OCI-LY7 (cell line): ENCODE measurements at regions not wholly inside any gene's neighbourhood (a gene's known extent, or its start where the extent isn't known, plus 50 kb on each side); places are given as distances from the start of the nearest gene placed in this dataset.

Experiments
- BruUV-seq: library from RNA; stranded (reverse); fragments of 400-500 nt; replicated peaks from 2 replicates; lab custom pipeline; 2021; lab: Mats Ljungman, UMichigan
- CTCF ChIA-PET: fragments of 300-600 bp; sonication (Branson Sonifier 250); formaldehyde crosslinking; loops from one replicate; lab custom pipeline; 2022; ENCODE audit warnings: antibody characterized with exemption; ENCODE audit not compliant: unreplicated experiment; lab: Charles Lee
- POLR2A ChIA-PET: fragments of 300-600 bp; sonication (Branson Sonifier 250); formaldehyde crosslinking; loops from one replicate; lab custom pipeline; 2022; ENCODE audit warnings: antibody characterized with exemption; lab: Charles Lee
- DNase-seq: peaks from one replicate; pipeline ENCODE4 v3.0.0-alpha.2; 2015; ENCODE audit warnings: low spot score
- H2AFZ ChIP-seq: fragments of 200-600 bp; sonication (generic), shearing (Covaris generic); 2 replicates; pipeline ENCODE4 v1.6.1; 2014; ENCODE audit warnings: mild to moderate bottlenecking, antibody characterized with exemption, low read length, moderate library complexity
- H3K27ac ChIP-seq: fragments of 200-600 bp; sonication (generic); 2 replicates; pipeline ENCODE4 v1.5.1; 2014; ENCODE audit warnings: mixed run types, low read depth, mild to moderate bottlenecking, moderate library complexity, low read length, inconsistent platforms; ENCODE audit not compliant: poor library complexity, severe bottlenecking
- H3K36me3 ChIP-seq: fragments of 200-600 bp; sonication (generic); 2 replicates; pipeline ENCODE4 v1.6.1; 2014; ENCODE audit warnings: mild to moderate bottlenecking, antibody characterized with exemption, low read length, moderate library complexity, mixed read lengths; ENCODE audit not compliant: insufficient read depth
- H3K4me1 ChIP-seq: fragments of 200-600 bp; sonication (generic); 2 replicates; pipeline ENCODE4 v1.5.1; 2014; ENCODE audit warnings: mild to moderate bottlenecking, low read length; ENCODE audit not compliant: insufficient read depth, poor library complexity, severe bottlenecking
- H3K4me2 ChIP-seq: fragments of 200-600 bp; sonication (generic); 2 replicates; pipeline ENCODE4 v1.6.1; 2014; ENCODE audit warnings: mild to moderate bottlenecking, low read length
- H3K4me3 ChIP-seq: fragments of 200-600 bp; sonication (generic); 2 replicates; pipeline ENCODE4 v1.5.1; 2014; ENCODE audit warnings: mild to moderate bottlenecking, low read depth, low read length; ENCODE audit not compliant: poor library complexity, severe bottlenecking
- H3K79me2 ChIP-seq: fragments of 200-600 bp; sonication (generic); 2 replicates; pipeline ENCODE4 v1.6.1; 2016; ENCODE audit warnings: low read depth, mild to moderate bottlenecking, low read length, moderate library complexity, mixed read lengths; ENCODE audit not compliant: insufficient read depth
- H3K9me2 ChIP-seq: fragments of 200-600 bp; sonication (generic); 2 replicates; pipeline ENCODE4 v1.6.1; 2016; ENCODE audit warnings: mild to moderate bottlenecking, low read length, mixed read lengths; ENCODE audit not compliant: insufficient read depth
- H3K9me3 ChIP-seq: fragments of 200-600 bp; sonication (generic); 2 replicates; pipeline ENCODE4 v1.6.1; 2014; ENCODE audit warnings: mild to moderate bottlenecking, mixed run types, low read length, mixed read lengths
- H4K20me1 ChIP-seq: fragments of 200-600 bp; sonication (generic); 2 replicates; pipeline ENCODE4 v1.6.1; 2014; ENCODE audit warnings: mild to moderate bottlenecking, antibody characterized with exemption, low read length, moderate library complexity, mixed read lengths; ENCODE audit not compliant: insufficient read depth
- CTCF ChIP-seq: fragments of 200-600 bp; sonication (generic); conservative IDR thresholded peaks from 2 replicates; pipeline ENCODE4 v1.5.1; 2014; ENCODE audit warnings: mild to moderate bottlenecking, antibody characterized with exemption, low read length, moderate library complexity, mixed read lengths
- EZH2phosphoT487 ChIP-seq: fragments of 200-600 bp; sonication (generic); IDR thresholded peaks from 2 replicates; pipeline ENCODE4 v1.6.1; 2018; ENCODE audit warnings: low read depth, borderline replicate concordance, mild to moderate bottlenecking, mixed run types, antibody characterized with exemption, low read length, moderate library complexity, mixed read lengths
- intact Hi-C: fragments of 100-400 bp; cut with micrococcal nuclease; formaldehyde crosslinking; loops from one replicate; pipeline ENCODE4 v1.10.0; 2022; ENCODE audit not compliant: unreplicated experiment

GRCh38 chr21:24737296-24737850 lies 869.9 kb downstream of the MRPL39 start:
- H3K79me2 ChIP-seq = no peaks in the 10 kb centered on the region
- no peaks in the 10 kb centered on the region for H3K36me3 ChIP-seq
- no peak overlapping the region for H3K4me2 ChIP-seq
- no peak overlapping the region for H3K4me3 ChIP-seq
- H3K27ac ChIP-seq = no peak overlapping the region
- intact Hi-C loops = no loop called here
- H2AFZ ChIP-seq = no peak overlapping the region
- no peak for DNase-seq
- ChIA-PET POLR2A (no interaction called here), CTCF (no interaction called here)
- no peaks in the 10 kb centered on the region for H3K4me1 ChIP-seq
- no peaks in the 10 kb centered on the region for H4K20me1 ChIP-seq
- TF ChIP-seq CTCF (no peak), EZH2phosphoT487 (no peak)
- no peaks in the 10 kb centered on the region for H3K9me2 ChIP-seq
- no TSS peak for BruUV-seq
- H3K9me3 ChIP-seq = peaks cover 8% of the 10 kb centered on the region; the same call in 1 of the 2 replicates

DNA sequence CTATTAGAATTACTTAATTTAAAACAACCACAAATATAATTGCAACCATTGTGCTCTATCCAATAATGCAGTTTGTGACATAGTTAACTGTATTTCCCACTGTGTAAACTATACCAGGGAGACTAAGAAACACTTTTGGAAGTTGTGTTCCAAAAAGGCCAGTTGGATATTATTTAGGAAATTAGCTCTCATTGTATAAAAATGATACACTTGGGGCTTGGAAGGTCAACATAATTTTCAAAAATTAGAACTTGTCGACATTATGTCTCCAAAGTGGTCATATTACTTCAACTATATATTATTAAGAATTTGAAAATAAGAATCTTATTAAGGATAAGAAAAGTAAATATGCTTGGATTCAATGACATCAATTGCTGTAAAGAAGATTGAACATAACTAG lies 876.6 kb downstream of the MRPL39 start:
- H3K36me3 ChIP-seq = no peaks in the 10 kb centered on the region
- no peaks in the 10 kb centered on the region for H3K9me2 ChIP-seq
- H3K4me3 ChIP-seq = no peak overlapping the region
- DNase-seq = no peak
- intact Hi-C loops = no loop called here
- H4K20me1 ChIP-seq = no peaks in the 10 kb centered on the region
- TF ChIP-seq EZH2phosphoT487 (no peak), CTCF (no peak)
- no peak overlapping the region for H2AFZ ChIP-seq
- peaks cover 31% of the 10 kb centered on the region; the same call in 1 of the 2 replicates for H3K9me3 ChIP-seq
- no peaks in the 10 kb centered on the region for H3K79me2 ChIP-seq
- H3K27ac ChIP-seq = no peak overlapping the region
- no peak overlapping the region for H3K4me2 ChIP-seq
- ChIA-PET POLR2A (interaction anchor here (0.6 kb wide), 1 partner anchor 1568 kb away, joined by 3 read pairs; no protein-coding TSS in a partner anchor), CTCF (no interaction called here)
- no peaks in the 10 kb centered on the region for H3K4me1 ChIP-seq
- no TSS peak for BruUV-seq

- POLR2A ChIA-PET = interaction anchor here (0.7 kb wide), 1 partner anchor 1587 kb away, joined by 5 read pairs; no protein-coding TSS in a partner anchor
- H3K79me2 ChIP-seq = no peaks in the 10 kb centered on the region
- TF ChIP-seq EZH2phosphoT487 (no peak), CTCF (no peak)
- no peak overlapping the region for H3K27ac ChIP-seq
- H2AFZ ChIP-seq = no peak overlapping the region
- no peaks in the 10 kb centered on the region for H4K20me1 ChIP-seq
- CTCF ChIA-PET = no interaction called here
- no peaks in the 10 kb centered on the region for H3K36me3 ChIP-seq
- no TSS peak for BruUV-seq
- no peaks in the 10 kb centered on the region for H3K9me2 ChIP-seq
- H3K9me3 ChIP-seq = peaks cover 23% of the 10 kb centered on the region; the same call in 1 of the 2 replicates
- DNase-seq = no peak
- no peak overlapping the region for H3K4me3 ChIP-seq
- H3K4me2 ChIP-seq = no peak overlapping the region
- H3K4me1 ChIP-seq = no peaks in the 10 kb centered on the region
- intact Hi-C loops = no loop called here
These were observed 877.7 kb downstream of the MRPL39 start for GRCh38 chr21:24729568-24729967.
